ENCODE measurements at regions not wholly inside any gene's neighbourhood (a gene's known extent, or its start where the extent isn't known, plus 50 kb on each side); places are given as distances from the start of the nearest gene placed in this dataset.
"Not testable (repeated sequence)": the region's sequence is repeated elsewhere in the genome, so short reads cannot be mapped to it uniquely, and the experiment has no call there.

DNA sequence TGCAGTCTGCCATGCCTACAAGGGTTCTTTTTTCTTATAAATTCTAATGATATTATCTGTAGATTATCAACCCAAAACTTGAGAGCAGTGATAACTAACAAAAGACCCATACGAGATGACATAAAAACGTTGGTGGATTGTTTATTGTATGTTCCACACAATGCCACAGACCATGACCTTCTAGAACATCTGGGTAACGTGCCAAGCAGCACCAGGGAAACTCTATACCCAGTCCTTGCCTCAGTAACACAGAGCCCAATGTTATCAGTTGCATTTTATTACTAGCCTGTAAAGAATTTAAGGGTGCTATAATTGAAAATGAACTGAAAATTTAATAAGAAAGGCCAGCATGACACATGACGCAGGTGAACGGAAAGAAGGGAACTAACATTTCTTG, 99.1 kb upstream of the UGP2 start:
- Histone ChIP-seq H3K36me3 (no peaks in the 10 kb centered on the region), H3K4me3 (ENCODE audit: low read depth, low read length) (no peak overlapping the region), H3K9me3 (no peaks in the 10 kb centered on the region), H3K4me1 (peaks cover 6% of the 10 kb centered on the region; the same call in 1 of the 2 replicates), H3K27me3 (no peaks in the 10 kb centered on the region)
- TF ChIP-seq, protein P1, sequence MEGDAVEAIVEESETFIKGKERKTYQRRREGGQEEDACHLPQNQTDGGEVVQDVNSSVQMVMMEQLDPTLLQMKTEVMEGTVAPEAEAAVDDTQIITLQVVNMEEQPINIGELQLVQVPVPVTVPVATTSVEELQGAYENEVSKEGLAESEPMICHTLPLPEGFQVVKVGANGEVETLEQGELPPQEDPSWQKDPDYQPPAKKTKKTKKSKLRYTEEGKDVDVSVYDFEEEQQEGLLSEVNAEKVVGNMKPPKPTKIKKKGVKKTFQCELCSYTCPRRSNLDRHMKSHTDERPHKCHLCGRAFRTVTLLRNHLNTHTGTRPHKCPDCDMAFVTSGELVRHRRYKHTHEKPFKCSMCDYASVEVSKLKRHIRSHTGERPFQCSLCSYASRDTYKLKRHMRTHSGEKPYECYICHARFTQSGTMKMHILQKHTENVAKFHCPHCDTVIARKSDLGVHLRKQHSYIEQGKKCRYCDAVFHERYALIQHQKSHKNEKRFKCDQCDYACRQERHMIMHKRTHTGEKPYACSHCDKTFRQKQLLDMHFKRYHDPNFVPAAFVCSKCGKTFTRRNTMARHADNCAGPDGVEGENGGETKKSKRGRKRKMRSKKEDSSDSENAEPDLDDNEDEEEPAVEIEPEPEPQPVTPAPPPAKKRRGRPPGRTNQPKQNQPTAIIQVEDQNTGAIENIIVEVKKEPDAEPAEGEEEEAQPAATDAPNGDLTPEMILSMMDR (IDR thresholded peaks at IDR 0.05; ENCODE audit: low read depth, low read length) = no peak
- DNase-seq = no peak

DNA sequence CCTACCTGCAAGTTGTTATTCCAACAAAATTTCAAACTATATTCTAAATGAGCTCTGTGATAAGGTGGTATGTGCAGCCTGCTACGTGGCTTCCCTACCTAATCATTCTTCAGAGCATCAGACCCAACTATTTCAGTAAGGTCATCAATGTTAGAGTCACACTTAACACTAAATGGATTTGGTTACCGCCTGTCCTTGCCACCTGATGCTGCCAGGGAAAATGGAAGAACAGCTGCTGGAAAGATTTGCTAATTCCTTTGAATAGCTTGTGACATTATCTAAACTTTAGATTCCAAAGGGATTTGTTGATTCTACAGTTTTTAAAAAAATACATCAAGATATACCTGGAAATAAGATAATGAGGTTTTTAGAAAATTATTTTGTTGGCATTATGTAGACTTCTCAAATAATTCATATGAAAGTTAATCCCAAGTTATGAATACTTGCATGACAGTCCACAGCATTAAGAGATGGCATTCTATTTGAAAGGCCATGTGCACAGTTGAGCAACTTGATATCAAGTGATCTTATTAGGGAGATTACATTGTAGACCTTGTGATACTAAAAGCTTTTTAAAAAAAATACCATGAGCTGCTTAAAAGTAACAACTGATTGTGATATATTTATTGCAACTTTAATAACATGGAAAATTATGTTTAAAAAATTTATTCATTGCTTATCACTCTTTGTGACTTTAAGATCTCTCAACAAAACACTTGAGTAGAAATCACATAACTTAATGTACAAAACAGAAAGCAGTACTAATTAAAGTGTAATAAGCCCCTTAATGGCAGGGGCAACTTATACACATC, 98.3 kb upstream of the UGP2 start:
- H3K27me3 ChIP-seq = no peaks in the 10 kb centered on the region
- no peak overlapping the region for H3K4me3 ChIP-seq (ENCODE audit: low read depth, low read length)
- no peaks in the 10 kb centered on the region for H3K36me3 ChIP-seq
- peaks cover 6% of the 10 kb centered on the region; the same call in 1 of the 2 replicates for H3K4me1 ChIP-seq
- no peaks in the 10 kb centered on the region for H3K9me3 ChIP-seq
- no peak for DNase-seq
- TF ChIP-seq, protein P1 (IDR thresholded peaks at IDR 0.05; ENCODE audit: low read depth, low read length) = no peak

DNA sequence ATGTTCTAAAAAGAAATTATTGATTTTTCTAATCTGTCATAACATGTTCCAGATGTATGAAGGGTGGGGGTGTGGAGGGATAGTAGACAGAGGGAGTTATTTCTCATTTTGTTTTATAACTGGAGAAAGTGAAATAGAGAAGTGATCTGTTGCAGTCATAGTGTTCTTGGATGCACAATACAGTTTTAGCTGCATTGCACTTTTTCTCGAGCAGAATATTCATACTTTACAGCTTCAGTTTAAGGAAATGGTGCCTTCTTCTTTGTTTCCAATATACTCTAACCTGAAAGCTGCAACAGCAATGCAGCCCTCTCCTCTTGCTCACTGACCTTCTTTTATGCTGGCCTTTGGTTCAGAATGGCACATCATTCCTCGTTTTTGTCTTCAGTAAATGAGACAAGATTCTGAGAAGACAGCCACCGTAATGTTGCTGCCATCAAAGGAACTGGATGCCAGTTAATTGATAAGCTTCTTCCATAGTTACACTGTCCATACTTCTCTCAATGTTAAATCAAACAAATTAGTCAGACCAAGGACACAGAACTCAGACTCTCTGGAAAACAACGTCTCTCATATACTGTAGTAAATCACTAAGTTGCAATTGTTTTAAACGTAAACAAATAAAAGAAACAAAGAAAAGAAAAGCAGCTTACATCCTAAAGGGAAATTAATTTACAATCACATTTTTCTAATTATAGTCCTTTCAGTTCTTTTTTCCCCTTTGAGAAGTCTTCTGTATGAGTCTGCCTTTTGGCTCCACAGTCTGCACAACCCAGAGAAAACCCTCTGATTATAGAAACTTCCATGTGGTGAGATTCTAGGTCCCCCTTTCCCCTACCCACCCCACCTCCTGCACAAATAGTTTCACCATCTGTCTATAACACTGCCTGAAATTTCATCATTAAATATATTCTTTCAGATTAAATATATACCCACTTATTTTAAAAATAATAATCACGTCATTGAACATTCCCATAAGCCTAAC, 97.4 kb upstream of the UGP2 start:
- H3K9me3 ChIP-seq = no peaks in the 10 kb centered on the region
- peaks cover 6% of the 10 kb centered on the region; the same call in 1 of the 2 replicates for H3K4me1 ChIP-seq
- no peak for DNase-seq
- no peaks in the 10 kb centered on the region for H3K27me3 ChIP-seq
- H3K36me3 ChIP-seq = no peaks in the 10 kb centered on the region
- no peak overlapping the region for H3K4me3 ChIP-seq (ENCODE audit: low read depth, low read length)
- TF ChIP-seq, protein P1 (IDR thresholded peaks at IDR 0.05; ENCODE audit: low read depth, low read length) = no peak

DNA sequence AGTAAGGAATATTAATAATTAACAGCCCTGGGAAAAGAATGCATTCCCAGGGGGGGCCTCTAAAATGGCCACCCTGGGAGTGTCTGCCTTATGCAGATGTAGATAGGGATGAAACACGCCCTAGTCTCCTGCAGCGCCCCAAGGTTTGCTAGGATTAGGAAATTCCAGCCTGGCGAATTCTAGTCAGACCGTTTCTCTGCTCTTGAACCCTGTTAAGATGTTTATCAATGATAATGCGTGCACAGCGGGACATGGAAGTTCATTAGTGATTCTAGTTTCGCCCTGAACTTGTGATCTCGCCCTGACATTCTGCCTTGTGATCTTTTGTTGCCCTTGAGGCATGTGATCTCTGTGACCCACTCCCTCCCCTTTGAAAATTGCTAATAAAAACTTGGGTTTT, 95.1 kb upstream of the UGP2 start:
- not testable (repeated sequence) for H3K27me3 ChIP-seq; H3K9me3 ChIP-seq; H3K4me1 ChIP-seq; H3K36me3 ChIP-seq; H3K4me3 ChIP-seq (ENCODE audit: low read depth, low read length); DNase-seq

DNA sequence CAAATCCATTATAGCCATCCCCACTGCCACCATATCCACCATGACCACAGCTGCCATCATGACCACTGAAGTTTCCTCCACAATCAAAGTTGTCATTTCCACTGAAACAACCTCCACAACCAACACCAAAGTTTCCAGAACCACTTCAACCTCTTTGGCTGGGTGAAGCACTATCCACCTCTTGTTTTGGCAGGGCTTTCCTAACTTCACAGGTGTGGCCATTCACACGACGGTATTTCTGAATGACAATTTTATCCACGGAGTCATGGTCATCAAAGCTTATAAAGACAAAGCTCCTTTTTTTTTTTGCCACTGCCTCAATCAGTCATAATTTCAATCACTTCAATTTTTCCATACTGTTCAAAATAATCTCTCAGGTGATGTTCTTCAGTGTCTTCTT, 89.8 kb upstream of the UGP2 start:
- Histone ChIP-seq H3K9me3 (no peaks in the 10 kb centered on the region), H3K4me1 (no peaks in the 10 kb centered on the region), H3K4me3 (ENCODE audit: low read depth, low read length) (no peak overlapping the region), H3K36me3 (no peaks in the 10 kb centered on the region), H3K27me3 (no peaks in the 10 kb centered on the region)
- DNase-seq = no peak
- TF ChIP-seq, protein P1 (IDR thresholded peaks at IDR 0.05; ENCODE audit: low read depth, low read length) = no peak

DNA sequence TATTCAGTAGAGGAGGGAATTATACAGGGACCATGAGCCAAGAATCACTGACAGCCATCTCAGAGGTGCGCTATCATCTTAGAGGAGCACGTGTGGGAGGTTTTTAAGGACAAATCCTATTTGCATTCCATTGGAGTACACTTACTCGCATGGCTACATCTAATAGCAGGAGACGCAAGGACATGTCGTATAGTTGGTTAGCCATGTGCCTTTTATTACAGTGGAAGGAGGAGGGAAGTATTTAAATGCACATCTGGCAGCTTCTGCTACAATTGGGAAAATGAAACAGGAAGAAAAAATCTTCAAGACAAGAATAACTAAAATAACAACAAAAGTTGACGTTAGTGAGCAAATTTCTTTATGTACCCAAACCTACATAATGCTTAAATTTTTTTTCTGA, 86.5 kb upstream of the UGP2 start:
- Histone ChIP-seq H3K36me3 (no peaks in the 10 kb centered on the region), H3K4me3 (ENCODE audit: low read depth, low read length) (no peak overlapping the region), H3K4me1 (no peaks in the 10 kb centered on the region), H3K27me3 (no peaks in the 10 kb centered on the region), H3K9me3 (no peaks in the 10 kb centered on the region)
- TF ChIP-seq, protein P1 (IDR thresholded peaks at IDR 0.05; ENCODE audit: low read depth, low read length) = no peak
- no peak for DNase-seq
